GM18498 (cell line): ENCODE measurements at regions not wholly inside any gene's neighbourhood (a gene's known extent, or its start where the extent isn't known, plus 50 kb on each side); places are given as distances from the start of the nearest gene placed in this dataset.
A peak's percentile ranks its signal among the peaks of the same experiment; 100 is the strongest.
"Not testable (repeated sequence)": the region's sequence is repeated elsewhere in the genome, so short reads cannot be mapped to it uniquely, and the experiment has no call there.

Experiments
- ATAC-seq: cut with Tn5 transposase; IDR thresholded peaks from one replicate; pipeline ENCODE4 v1.9.1; 2021; ENCODE audit warnings: mild to moderate bottlenecking, moderate library complexity; ENCODE audit not compliant: unreplicated experiment

- ATAC-seq, result no peak
These were observed 205.0 kb downstream of the BMP4 start for GRCh38 chr14:53751650-53752049.

- no peak for ATAC-seq
These were observed 207.9 kb downstream of the BMP4 start for GRCh38 chr14:53748691-53749090.

DNA sequence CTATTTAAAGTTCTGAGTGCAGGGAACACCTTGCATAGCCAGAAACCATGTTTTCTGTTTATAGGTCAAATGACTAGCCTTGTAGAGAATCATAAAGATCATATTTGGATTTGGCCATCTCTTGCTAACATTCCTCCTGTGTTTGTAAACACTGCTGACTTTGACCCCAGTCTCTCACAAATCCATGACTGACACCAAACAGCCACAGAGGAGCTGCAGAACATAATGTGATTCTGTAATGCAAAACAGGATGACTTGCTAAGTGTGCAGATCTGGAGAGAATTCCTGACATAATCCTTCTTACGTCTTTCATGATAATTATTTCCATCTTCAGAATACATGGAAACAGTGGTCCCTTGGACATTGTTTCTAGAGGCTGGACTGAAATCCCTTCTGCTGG lies 211.8 kb downstream of the BMP4 start:
- no peak for ATAC-seq

- no peak for ATAC-seq
These were observed 213.3 kb downstream of the BMP4 start for GRCh38 chr14:53743371-53743770.

- no peak for ATAC-seq
These were observed 214.4 kb downstream of the BMP4 start for GRCh38 chr14:53742233-53742620.

DNA sequence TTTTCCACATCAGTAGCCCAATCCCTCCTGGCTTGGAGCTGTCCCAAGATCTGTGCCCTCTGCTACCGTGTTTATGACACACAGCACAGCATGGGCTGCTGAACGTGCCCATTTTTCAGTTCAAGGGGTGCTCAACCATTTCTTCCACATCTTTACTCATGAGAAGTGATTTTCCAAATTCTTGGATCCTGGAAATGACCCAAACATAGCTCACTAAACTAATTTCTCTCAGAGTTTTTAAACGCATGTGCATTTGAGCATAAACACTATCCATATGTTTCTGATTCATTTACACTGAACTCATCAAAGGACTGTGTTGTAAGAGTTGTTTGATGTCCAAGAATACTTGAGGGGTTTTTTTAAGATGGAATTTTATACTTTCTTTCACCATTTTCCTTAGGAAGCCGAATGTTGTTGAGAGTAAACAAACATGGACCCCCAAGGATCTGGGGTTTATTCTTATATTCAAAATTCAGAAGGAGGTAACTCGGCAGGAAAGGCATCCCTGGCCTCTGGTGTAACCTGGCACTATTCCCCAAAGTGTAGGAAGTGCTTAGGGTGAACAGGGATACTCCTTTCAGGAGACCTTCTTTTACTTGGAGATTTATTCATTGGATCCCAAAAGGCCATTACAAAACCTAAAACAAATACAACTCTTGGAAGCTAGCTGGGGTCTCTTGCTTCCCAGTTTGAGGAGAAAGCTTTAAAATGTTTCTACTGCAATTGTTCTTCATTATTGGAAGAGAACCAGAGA lies 215.0 kb downstream of the BMP4 start:
- no peak for ATAC-seq

DNA sequence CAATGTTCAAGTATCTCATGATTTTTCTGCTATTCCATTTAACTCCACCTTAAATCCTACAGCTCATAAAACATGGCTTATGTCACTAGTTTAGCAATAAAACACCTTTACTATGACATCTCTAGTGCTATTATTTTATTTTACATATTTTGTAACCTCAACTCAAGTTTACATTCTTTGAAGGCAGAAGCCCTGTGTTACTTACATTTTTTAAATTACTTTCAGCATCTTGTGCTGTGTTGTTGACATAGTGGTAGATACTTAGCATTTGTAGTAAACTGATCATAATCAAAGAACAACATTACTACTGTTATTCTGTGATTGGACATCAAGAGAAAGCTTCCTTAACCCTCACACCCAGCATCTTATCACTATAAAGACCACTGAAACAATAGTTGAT lies 216.1 kb downstream of the BMP4 start:
- ATAC-seq, result no peak

- no peak for ATAC-seq
These were observed 220.7 kb downstream of the BMP4 start for GRCh38 chr14:53735916-53736315.

GRCh38 chr14:53723221-53723620 lies 233.4 kb downstream of the BMP4 start:
- ATAC-seq, result no peak

DNA sequence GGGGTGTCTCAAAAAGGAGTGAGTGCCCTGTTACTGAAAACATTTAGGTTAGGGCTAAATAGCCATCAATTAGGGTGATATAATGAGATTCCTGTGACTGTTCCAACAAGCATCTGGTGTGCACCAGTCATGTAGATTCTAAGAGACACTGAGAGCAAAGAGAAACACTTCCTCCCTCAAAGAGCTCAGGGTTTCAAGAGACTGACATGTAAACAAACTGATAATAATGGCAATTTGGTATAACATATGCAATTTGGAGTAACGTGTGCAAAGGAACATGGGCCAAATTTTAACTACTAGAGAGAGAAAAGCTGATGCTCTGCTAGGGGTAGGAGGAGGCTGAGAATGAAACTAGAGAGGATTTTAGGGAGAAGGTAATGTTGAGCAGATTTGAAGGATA lies 237.1 kb downstream of the BMP4 start:
- no peak for ATAC-seq

DNA sequence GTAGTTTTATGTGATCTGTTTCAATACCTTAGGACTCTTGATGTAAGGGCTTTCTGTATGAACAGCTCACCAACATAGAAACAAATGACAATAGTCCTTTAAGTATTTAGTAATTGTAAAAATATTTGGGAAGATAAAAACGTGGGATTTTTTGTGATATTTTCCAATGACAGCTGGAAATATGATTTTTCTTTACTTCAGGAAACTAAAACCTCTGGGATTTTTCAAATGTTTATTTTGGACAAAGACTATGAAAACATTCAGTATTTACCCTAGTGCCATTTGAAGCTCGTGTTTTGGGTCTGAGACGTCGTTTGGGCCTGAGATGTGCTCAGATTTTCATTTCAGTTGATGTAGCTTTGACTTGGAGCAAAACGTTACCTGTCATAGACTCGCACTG lies 240.0 kb downstream of the BMP4 start:
- no peak for ATAC-seq

- ATAC-seq, result no peak
These were observed 241.4 kb downstream of the BMP4 start for GRCh38 chr14:53715193-53715721.

DNA sequence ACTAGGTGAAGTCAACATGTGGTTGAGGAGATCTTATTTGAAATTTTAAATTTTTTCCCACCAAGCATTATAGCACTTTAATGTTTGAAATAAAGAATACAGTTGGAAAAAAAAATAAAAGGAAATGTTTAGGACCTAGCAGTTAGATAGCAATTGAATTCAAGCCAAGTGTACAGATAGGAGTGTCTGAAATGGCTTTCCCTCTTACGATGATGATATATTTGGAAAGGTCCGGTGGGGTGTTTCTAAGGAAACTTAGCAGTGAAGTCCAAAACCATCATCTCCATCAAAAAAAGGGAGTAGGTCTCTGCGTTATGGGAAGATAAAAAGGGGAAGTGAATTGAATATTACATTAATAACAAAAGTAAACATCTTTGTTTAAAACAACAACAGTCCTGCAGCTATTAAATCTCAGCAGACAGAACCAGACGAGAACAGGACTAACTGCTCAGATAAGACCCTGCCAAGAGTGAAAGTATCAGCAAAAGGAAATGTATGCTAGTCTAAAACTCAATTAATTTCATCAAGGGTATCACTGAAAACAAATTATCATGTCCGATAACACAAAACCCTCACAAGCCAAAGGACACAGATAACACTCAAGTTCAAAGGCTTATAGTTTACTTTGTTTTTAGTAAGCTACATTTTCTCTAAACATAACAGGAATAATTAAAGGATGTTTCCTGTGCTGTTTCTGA lies 242.0 kb downstream of the BMP4 start:
- ATAC-seq, result no peak

DNA sequence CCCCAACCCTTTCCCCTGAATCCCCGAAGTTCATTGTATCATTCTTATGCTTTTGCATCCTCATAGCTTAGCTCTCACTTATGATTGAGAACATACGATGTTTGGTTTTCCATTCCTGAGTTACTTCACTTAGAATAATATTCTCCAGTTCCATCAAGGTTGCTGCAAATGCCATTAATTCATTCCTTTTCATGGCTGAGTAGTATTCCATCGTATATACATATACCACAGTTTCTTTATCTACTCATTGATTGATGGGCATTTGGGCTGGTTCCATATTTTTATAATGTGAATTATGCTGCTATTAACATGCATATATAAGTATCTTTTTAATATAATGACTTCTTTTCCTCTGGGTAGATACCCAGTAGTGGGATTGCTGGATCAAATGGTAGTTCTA lies 243.7 kb downstream of the BMP4 start:
- ATAC-seq, result not testable (repeated sequence)

- ATAC-seq, result no peak
These were observed 245.4 kb downstream of the BMP4 start for GRCh38 chr14:53711205-53711604.

DNA sequence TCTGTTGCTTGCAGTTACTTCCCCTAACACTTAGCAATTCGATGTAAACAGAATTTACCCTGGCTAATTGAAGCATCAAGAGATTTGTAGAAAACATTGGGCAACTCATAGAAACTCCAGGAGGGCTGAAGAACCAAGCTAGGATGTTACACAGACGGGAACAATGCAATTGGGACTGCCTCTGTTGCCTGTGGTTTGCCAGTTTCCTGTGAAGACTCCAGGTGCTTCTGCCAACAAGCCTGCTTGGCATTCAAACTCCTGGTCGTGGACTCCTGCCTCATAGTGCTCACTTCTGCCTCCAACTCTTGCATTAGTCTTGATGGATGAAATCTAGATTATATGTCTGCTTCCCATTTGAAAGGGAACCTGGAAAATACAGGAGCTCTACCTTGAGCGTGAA lies 246.0 kb downstream of the BMP4 start:
- ATAC-seq, result no peak

GRCh38 chr14:53709381-53709780 lies 247.2 kb downstream of the BMP4 start:
- ATAC-seq, result no peak

GRCh38 chr14:53703457-53703856 lies 253.2 kb downstream of the BMP4 start:
- no peak for ATAC-seq

- ATAC-seq, result peak; percentile 59
These were observed 255.3 kb downstream of the BMP4 start for GRCh38 chr14:53701108-53701875.

- no peak for ATAC-seq
These were observed 260.2 kb downstream of the BMP4 start for GRCh38 chr14:53696217-53696965.

- ATAC-seq, result no peak
These were observed 260.9 kb downstream of the BMP4 start for GRCh38 chr14:53695692-53696214.
